ENCODE measurements at regions not wholly inside any gene's neighbourhood (a gene's known extent, or its start where the extent isn't known, plus 50 kb on each side); places are given as distances from the start of the nearest gene placed in this dataset.

GRCh38 chr20:9978397-9979004 is 56.3 kb upstream of the ANKEF1 start:
- TF ChIP-seq USF1 (IDR thresholded peaks at IDR 0.05) (no peak), RAD21 (IDR thresholded peaks at IDR 0.05; ENCODE audit: low read depth) (peak; percentile 92)

Data from Ishikawa (cell line).